T-helper 1 cell treated with Interleukin-12 subunit alpha and Interleukin-12 subunit beta and Interleukin-4 antibody, amounts not matched to agents 30 ng/mL and 1 ng/mL, for 36 hours (primary cell): ENCODE measurements at regions not wholly inside any gene's neighbourhood (a gene's known extent, or its start where the extent isn't known, plus 50 kb on each side); places are given as distances from the start of the nearest gene placed in this dataset.

Experiments used
- intact Hi-C: fragments of 100-400 bp; cut with micrococcal nuclease; formaldehyde crosslinking; loops from one replicate; pipeline ENCODE4 v1.15.1; 2024

DNA sequence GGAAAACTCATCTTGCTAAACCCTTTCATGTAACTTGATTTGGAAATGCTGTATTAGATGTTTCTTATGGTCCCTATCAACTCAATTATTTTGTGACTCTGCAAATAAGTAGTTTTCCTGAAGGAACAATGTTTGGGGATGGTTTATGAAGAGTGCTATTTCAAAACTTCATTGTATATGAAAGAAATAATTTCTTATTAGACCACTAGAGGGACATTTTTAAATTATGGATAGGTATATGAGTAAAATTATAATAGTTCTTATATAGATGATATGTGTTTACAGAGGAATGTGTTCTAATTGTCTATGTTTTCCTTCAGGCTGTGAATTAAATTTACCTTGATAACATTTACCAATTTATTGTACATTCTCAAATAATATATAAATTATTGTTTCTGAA lies 509.4 kb upstream of the RAG2 start:
- intact Hi-C loops = no loop called here

DNA sequence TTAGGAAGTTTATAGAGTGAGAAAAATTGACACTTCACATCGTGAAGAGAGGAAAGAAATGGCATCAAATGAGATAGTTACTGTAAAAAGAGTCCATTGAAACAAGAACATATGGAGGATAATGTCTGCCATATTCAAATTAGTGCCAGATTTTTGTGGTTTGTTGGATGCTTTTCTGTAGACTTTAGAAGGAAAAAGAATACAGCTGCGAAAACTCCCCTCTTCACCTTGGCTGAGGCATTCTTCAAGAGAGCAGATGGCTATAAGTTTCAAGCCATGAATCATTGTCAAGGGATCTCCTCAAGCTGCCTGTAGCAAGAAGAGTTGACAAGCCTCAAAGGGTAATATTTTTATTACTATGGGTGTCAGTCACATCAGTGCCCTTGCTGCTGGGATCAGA lies 507.4 kb upstream of the RAG2 start:
- intact Hi-C loops = no loop called here

GRCh38 chr11:37104380-37104779 lies 506.3 kb upstream of the RAG2 start:
- intact Hi-C loops = no loop called here

DNA sequence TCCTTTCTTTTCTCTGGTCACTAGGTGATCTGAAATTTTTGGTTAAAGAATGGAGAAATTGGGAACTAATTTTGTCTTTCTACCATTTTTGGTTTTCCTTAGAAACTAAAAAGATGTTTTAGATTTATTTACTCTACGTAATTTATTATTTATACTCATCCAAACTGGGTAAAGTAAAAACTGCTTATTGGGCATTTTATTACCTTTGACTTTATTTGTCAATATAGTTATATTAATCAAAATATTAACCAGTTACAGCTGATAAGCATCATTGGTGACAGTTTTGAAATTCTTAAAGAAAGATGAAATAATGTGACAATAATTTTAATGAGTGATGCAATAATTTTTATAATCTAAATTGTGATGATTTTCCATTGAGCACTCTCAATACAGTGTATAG lies 502.0 kb upstream of the RAG2 start:
- intact Hi-C loops = no loop called here

GRCh38 chr11:37092487-37092886 lies 494.5 kb upstream of the RAG2 start:
- intact Hi-C loops = no loop called here

DNA sequence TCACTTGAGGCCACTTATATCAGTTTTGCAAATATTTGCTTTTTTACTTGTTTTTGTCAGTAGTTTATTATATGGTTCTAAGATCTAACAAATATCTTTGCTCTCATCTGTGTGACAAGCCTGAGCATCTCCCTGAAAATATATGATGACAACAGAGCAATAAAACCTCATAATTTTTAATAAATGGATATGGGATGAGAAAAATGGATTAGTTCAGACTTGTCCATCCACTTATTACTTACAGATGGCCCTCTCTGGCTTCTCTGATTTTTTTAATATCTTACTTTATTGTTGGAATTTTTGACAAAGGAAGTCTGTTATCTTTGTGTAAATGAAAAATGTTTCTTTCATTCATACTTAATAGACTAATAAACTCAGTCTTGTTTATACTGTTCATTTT lies 491.4 kb upstream of the RAG2 start:
- intact Hi-C loops = no loop called here

GRCh38 chr11:37088573-37088910 lies 490.5 kb upstream of the RAG2 start:
- intact Hi-C loops = no loop called here

GRCh38 chr11:37087650-37088572 lies 489.9 kb upstream of the RAG2 start:
- intact Hi-C loops = no loop called here

DNA sequence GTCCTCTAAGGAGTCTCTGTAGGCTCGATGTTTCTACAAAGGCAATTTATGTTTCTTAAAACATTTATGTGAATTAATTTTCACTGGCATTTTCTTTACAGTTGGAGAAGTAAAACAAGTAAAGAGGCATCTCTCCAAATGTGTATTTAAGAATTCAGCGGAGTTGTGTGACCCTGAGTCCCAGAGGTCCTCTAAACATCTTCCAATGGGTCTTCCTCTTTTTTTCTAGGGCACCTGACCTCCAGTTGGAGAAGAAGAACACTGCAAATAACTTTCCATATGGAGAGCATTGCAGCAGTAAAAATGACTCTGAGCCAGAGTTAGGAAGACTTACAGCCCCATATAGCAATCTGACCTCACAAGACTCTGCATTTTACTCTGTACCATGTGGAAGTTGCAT lies 480.5 kb upstream of the RAG2 start:
- intact Hi-C loops = no loop called here

- intact Hi-C loops = no loop called here
Measured at GRCh38 chr11:37076866-37077265, 478.8 kb upstream of the RAG2 start.

GRCh38 chr11:37072538-37073055 lies 474.6 kb upstream of the RAG2 start:
- intact Hi-C loops = no loop called here

DNA sequence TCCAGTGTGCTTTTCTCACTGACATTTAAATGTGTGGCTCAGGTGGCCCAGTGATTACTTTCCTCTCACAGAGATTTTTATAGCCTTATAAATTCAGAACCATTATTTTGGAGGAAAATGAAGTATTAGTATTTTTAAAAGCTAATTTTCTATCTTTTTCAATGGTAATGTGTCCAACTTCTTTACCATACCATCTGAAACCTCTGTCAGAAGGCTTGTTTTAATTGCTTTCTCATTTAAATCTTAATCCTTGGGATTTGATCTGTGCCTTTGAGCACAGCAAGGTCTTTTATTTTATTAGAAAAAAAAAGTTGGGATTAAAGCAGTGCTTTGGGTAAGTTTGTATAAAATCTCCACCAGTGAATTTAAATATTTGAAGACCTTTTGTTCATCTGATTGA lies 452.3 kb upstream of the RAG2 start:
- intact Hi-C loops = no loop called here

DNA sequence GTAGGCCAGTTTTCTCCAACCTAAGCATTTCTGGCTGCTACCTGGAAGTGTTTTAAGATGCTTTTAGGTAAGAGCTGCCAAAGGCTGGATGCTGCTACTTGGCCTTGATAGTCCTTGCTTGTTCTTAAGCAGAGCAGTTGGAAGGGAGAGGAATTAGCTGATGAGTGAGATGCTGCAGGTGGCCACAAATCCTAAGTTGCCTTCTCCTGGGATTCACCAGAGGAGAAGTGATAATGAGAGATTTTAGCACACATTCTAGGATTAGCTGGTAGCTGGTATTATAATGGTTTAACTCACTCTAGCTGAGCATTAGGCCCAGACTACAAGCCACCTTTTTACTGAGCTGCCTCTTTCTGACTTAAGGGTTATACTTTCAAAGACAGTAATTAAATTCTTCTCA lies 442.9 kb upstream of the RAG2 start:
- intact Hi-C loops = no loop called here

DNA sequence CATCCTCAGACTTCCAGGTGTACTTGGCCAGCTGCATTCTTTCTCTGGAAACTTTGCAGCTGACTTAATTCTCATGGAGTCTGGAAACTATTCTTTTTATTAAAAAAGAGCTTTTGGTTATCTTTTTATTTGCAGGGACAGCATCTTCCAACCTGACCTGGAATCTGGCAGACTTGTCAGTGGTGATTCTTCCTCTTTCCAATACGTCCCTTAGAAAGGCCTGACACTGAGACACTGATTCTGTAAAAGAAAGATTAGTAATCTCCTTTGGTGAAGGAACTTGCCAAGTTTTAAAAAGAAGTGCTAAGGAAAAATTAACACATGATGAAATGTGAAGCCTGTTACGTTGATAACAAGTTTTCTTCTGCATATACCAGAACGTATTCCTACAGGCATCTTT lies 440.9 kb upstream of the RAG2 start:
- intact Hi-C loops = no loop called here

DNA sequence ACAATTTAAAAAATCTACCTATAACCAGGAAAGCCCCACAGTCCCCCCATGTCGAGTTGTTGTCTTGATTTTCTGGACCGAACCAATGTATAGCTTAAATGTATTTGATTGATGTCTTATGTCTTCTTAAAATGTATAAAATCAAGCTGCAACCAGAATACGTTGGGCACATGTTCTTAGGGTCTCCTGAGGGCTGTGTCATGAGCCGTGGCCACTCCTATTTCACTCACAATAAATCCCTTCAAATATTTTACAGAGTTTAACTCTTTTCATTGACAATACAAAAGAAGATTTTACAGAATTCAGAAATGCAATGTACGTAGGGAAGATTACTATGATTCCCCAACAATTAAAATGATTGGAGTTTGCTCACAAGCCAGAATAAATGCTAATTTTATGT lies 428.7 kb upstream of the RAG2 start:
- intact Hi-C loops = no loop called here

- intact Hi-C loops = no loop called here
Measured at GRCh38 chr11:37026326-37026725, 428.3 kb upstream of the RAG2 start.

- intact Hi-C loops = no loop called here
Measured at GRCh38 chr11:37006563-37006962, 408.5 kb upstream of the RAG2 start.

GRCh38 chr11:37002831-37003230 lies 404.8 kb upstream of the RAG2 start:
- intact Hi-C loops = loop anchor here (5.0 kb wide), 1 partner anchor 1789 kb away; no protein-coding TSS in a partner anchor

- intact Hi-C loops = no loop called here
Measured at GRCh38 chr11:36997656-36998055, 399.6 kb upstream of the RAG2 start.

- intact Hi-C loops = no loop called here
Measured at GRCh38 chr11:36996795-36997194, 398.8 kb upstream of the RAG2 start.

DNA sequence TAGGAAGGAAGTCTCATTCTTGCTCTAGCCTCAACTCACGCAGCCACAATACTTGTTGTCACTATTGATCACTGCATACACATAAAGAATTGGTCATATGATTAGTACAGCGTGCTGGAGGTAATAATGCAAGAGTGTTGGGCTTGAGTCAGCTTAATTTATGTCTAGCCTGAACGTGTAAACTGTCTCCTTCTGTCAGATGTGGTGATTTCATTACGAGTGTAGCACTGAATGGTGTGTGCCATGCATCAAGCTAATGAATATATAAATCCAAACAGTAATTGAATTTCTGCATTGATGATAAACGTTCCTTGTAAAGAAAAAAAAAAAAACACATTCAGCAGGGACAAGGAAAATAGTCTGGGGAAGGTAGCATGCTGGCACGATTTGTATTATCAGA lies 396.2 kb upstream of the RAG2 start:
- intact Hi-C loops = no loop called here

GRCh38 chr11:36988556-36988955 lies 390.5 kb upstream of the RAG2 start:
- intact Hi-C loops = no loop called here

DNA sequence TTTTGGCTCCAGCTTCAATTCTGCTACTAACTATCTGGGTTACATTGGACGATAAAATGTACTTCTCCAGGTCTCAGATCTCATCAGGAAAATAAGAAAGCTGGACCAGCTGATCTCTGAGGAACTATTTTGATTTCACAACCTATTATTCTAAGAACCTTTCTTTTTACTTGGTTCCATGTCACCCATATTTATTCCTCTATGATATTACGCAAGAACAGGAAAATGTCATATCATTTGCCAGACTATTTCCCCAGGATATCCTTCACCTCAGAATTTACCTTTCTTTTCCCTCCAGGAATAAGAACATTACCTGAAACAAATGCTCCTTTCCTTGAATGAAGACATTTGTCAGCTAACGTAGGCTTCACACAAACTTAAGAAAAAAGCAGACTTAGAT lies 387.5 kb upstream of the RAG2 start:
- intact Hi-C loops = no loop called here
